ENCODE measurements at regions not wholly inside any gene's neighbourhood (a gene's known extent, or its start where the extent isn't known, plus 50 kb on each side); places are given as distances from the start of the nearest gene placed in this dataset.

DNA sequence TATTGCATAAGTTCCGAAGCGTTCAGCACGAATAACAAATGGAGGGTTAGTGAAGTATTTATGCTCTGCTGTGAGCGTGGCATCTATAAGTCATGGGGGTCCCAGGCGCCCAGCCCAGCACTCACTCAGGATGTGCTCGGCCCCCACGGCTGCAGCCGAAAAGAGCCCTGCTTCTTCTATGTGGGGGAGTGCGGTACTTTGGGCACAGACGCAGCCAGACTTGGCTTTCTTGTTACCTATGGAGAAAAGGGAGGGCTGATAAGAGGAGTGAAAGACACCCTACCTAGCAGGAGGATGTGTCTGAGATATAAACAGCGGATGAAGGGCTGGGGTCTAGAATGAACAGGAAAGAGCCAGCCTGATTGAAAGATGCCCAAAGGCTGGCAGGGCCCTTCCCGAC, 51.4 kb downstream of the MRPL36 start:
- intact Hi-C loops (cut with micrococcal nuclease): no loop called here

DNA sequence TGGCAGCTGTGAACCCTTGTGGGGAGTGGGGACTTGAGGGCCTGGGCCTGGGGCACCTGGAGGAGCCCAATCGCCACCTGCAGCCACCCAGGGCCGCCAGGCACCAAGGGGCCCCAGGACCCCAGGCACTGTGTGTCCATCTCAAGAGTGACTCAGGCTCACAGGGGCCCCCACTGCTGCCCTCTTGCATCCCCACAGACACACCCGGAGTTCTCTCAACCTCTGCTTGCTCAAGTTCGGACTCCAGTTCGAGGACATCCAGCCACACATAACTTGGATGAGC, 51.9 kb downstream of the MRPL36 start:
- intact Hi-C loops (cut with micrococcal nuclease): no loop called here

DNA sequence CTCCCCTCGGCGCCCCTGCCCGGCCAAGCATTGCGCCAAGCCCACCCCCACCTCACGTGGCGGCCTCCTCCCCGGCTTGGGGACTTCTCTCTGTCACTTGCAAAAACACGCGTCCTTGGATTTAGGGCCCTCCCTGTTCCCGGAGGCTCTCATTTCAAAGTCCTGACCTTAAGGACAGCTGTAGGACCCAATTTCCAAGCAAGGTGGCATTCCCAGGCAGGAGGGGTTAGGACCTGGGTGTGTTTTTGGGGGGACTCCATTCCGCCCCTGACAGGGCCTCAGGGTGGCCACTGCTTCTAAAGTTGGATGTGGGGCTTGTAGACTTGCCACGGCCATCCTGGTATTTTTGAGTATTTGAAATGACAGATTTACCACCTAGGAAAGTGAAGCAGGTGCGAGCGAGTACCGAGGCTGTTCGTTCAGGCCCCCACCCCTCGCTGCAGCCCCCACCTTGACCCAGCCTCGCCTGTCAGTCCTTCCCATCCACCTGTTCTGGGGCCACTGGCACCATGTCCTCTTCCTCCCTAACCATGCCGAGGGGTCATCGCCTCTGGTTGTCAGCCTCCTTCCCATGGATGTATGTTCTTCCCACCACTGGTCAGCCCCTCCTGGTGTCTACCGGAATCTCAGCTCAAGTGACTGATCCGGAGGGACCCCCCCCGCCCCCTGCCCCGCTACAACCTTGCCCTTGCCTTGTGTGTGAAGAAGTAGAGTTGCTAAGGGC, 52.4 kb downstream of the MRPL36 start:
- intact Hi-C loops (cut with micrococcal nuclease): no loop called here

DNA sequence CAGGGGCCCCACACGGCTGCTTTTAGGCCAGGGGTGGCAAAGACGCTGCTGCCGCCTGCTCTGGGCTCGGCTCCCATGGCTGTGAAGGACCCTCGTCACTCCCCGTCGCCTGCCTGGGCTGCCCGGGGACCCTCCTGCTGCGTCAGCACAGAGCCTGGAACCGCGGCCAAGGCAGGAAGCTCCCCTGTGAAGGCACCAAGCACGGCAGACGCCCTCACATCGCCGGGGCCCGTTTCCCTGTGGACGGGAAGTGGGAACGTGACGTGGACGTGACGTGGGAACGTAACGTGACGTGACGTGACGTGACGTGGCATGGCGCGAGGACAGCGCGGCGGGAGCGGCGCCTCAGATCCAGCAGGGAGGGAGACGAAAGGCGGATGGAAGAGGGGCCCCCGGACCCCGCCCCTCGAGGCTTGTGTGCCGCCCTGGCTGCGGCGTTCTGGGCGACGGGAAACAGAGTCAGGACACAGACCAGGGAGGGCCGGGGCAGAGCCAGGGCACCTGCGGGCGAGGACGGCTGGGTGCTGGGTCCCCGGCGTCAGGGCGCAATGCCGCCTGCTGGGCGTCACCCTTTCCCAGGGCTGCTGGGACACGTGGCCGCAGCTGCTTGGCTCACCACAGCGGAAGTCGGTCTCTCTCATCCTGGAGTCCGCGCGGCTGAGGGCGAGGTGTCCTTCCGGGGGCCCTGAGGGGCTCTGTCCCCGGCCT, 53.1 kb downstream of the MRPL36 start:
- intact Hi-C loops (cut with micrococcal nuclease): no loop called here

DNA sequence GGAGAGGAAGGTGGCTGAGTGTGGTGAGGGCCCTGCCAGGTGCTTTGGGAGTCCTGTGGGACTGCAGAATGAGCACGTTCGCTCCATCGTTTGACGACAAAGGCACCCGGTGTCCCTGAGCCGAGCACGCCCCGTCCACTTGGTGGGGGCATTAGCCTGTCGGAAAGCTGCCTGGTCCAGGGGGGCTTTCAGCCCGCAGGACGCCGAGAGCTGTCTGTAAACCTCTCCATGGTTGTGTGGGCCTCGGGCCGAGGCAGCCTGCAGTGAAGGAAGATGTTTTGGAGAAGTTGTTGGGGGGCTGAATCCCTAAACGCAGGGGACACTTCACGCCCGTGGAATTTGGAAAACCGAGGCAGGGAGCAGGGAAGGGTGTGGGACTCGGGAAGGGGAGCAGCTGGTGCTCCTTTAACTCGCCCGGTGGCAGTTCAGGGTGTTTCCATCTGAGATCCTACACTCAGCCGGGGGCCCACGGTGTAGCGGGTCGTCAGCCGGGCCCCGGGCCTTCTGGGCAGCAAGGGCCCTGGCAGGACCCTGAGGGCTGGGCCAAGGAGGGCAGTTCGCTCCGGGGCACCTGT, 53.8 kb downstream of the MRPL36 start:
- intact Hi-C loops (cut with micrococcal nuclease): no loop called here

GRCh38 chr5:1745123-1745795, 54.4 kb downstream of the MRPL36 start:
- intact Hi-C loops (cut with micrococcal nuclease): no loop called here

DNA sequence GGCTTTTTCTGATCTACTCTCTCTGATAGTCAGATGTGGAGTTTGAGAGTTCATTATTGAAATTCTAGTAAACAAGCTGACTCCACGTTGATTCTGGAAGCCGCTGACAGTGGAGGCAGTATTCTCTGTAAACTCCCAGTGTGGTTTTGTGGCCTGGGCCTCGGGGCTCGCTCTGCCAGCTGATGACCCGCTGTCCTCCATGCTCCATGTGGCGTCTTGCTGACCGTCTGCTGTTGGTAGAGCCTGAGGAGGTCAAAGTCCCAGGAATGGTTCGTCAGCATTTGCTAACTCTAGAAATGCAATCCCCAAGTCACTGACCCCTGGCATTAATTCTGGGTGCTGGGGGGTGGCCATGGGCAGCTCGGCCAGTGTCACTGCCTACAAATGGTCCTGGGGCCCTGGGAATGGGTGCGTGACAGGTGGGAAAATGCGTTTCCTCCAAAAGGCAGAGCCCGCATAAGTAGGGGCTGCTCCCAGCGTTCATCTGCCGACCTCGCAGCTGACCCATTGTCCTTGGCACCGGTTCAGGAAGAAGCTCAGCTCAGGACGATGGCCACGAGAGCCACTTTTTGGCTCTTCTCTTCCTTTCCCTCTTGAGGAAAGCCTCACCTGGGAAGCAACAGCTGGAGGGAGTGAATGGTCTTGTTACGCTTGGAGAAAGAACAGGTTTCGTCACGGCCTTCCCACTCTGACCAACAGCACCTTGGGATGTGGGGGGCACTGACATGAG, 55.1 kb downstream of the MRPL36 start:
- intact Hi-C loops (cut with micrococcal nuclease): no loop called here

DNA sequence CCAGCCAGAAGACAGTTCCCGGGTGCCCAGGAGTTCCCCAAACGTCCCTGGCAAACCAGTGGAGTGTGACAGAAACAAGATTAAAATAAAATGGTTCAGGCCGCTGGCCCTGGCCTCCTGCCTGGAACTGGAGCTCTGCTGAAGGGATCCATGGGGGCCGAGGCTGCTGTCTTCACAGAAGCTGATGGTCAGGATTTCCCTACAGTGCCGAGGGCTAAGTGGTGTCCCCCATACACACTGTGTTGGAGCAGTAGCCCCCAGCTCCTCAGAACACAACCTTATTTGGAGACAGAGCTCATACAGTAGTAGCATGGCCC, 55.9 kb downstream of the MRPL36 start:
- intact Hi-C loops (cut with micrococcal nuclease): no loop called here

- intact Hi-C loops (cut with micrococcal nuclease): no loop called here
These were observed 56.4 kb downstream of the MRPL36 start for GRCh38 chr5:1743061-1743768.

GRCh38 chr5:1737790-1738405, 61.7 kb downstream of the MRPL36 start:
- intact Hi-C loops (cut with micrococcal nuclease): loop anchor here (1.0 to 5.0 kb wide), 4 partner anchors 61 to 300 kb away; partner anchors contain the start of gene MRPL36

- intact Hi-C loops (cut with micrococcal nuclease): loop anchor here (5.0 kb wide), 1 partner anchor 205 kb away; no protein-coding TSS in a partner anchor
These were observed 62.5 kb downstream of the MRPL36 start for GRCh38 chr5:1736889-1737711.

GRCh38 chr5:1736065-1736464, 63.6 kb downstream of the MRPL36 start:
- intact Hi-C loops (cut with micrococcal nuclease): loop anchor here (5.0 kb wide), 1 partner anchor 206 kb away; no protein-coding TSS in a partner anchor

DNA sequence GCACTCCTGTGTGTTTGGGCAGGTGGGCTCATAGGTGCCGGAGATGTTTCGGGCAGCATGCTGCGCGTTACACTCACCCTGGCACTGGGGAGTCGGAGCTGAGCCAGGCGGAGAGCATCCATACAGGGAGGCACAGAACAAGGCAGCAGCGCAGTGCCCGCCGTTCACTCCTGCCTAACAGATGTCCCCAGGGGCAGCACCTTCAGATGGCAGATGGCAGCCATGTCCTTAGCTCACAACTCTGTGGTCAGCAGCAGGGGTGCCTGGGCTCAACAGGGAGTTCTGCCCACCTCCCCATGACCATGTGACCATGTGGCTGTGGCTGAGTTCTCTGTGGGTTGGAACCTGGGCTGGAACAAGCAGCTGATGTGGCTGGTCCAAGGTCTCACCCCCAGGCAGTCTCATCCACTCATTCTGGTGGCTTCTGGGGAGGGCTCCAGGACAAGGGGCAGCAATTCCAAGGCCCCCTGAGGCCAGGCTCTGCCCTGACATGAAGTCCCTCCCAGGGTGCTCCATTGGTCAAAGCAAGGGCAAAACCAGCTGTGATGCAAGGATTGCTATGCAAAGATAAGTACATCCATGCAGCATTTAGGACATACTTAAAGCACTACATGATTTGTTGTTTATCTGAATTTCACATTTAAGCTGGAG, 64.2 kb downstream of the MRPL36 start:
- intact Hi-C loops (cut with micrococcal nuclease): loop anchor here (5.0 kb wide), 1 partner anchor 207 kb away; no protein-coding TSS in a partner anchor

DNA sequence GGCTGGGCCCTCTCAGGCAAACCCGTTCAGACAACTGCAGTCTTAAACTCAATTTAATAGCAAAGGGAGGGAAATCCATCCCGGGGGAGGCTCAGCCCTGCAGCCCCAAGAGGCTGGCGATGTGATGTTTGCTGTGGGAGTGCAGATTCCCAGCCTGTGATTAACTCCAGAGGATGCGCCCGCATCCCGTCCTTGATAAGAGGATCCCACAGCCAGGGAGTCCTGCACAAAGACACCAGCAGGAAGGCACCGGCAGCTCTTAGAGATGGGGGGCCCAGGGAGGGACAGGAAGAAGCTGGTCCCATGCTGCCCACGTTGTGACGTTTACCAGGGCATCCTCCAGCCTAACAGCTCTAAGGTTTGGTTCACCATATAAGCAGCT, 64.7 kb downstream of the MRPL36 start:
- intact Hi-C loops (cut with micrococcal nuclease): loop anchor here (5.0 kb wide), 1 partner anchor 207 kb away; no protein-coding TSS in a partner anchor

DNA sequence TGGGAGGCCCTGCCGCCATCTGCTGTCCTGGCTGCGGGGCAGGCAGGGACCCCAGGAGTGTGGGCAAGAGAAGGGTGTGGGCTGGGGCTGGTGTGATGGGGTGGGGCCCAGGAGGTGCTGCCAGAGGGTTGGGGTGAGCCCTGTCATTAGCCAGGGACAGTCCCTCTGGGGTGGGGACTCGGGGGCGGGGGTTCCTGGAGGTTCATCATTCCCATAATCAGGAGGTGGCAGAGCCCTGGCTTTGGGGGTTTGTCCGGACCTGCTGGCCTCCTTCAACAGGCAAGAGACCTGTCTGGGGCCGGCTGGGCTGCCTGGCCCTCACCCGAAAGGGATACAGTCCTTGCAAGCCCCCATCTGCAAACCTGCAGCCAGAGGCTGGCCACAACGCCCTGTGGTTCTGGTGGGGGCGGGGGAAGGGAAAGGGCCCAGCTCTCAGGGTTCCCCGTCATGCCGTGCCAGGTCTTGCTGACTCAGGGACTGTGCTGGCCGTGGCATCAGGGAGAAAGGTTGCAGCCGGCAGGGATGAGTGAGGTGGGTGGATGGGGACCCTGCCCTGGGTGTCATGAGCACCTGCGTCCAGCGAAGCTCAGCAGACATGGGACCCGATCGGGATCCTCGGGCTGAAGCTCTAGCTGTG, 65.2 kb downstream of the MRPL36 start:
- intact Hi-C loops (cut with micrococcal nuclease): no loop called here

GRCh38 chr5:1733369-1733768, 66.3 kb downstream of the MRPL36 start:
- intact Hi-C loops (cut with micrococcal nuclease): no loop called here

- intact Hi-C loops (cut with micrococcal nuclease): no loop called here
These were observed 66.7 kb downstream of the MRPL36 start for GRCh38 chr5:1732945-1733344.

GRCh38 chr5:1732238-1732941, 67.2 kb downstream of the MRPL36 start:
- intact Hi-C loops (cut with micrococcal nuclease): no loop called here
